K562 (cell line): ENCODE measurements at regions not wholly inside any gene's neighbourhood (a gene's known extent, or its start where the extent isn't known, plus 50 kb on each side); places are given as distances from the start of the nearest gene placed in this dataset.

Source experiments
- BHLHE40 ChIP-seq: IDR thresholded peaks from 2 replicates; pipeline ENCODE4 v1.6.1; 2011; ENCODE audit warnings: low read length, improper control_type of control experiment
- CC2D1A ChIP-seq: fragments of 450-650 bp; IDR thresholded peaks from 2 replicates; pipeline ENCODE4 v1.6.1; 2017; ENCODE audit warnings: mild to moderate bottlenecking
- CHD7 ChIP-seq: fragments of 200-600 bp; sonication (generic); IDR thresholded peaks from one replicate; pipeline ENCODE4 v1.6.1; 2012; ENCODE audit warnings: mild to moderate bottlenecking, low read depth, low read length, inconsistent platforms
- GABPA ChIP-seq: fragments of 200-800 bp; sonication (Bioruptor generic); conservative IDR thresholded peaks from 2 replicates; pipeline ENCODE4 v1.6.1; 2016; ENCODE audit warnings: low read depth, missing genetic modification characterization, missing compliant biosample characterization
- HIVEP1 ChIP-seq: fragments of 250-450 bp; sonication (Bioruptor Pico); IDR thresholded peaks from 2 replicates; pipeline ENCODE4 v1.4.0; 2020; ENCODE audit warnings: mild to moderate bottlenecking
- LARP7 ChIP-seq: fragments of 450-650 bp; IDR thresholded peaks from 2 replicates; pipeline ENCODE4 v1.6.1; 2016
- PTTG1 ChIP-seq: fragments of 450-650 bp; IDR thresholded peaks from 2 replicates; pipeline ENCODE4 v1.6.1; 2016; ENCODE audit warnings: low read depth, mild to moderate bottlenecking, missing genetic modification characterization, missing compliant biosample characterization
- PYGO2 ChIP-seq: fragments of 450-650 bp; IDR thresholded peaks from 2 replicates; pipeline ENCODE4 v1.6.1; 2016; ENCODE audit warnings: mild to moderate bottlenecking, missing genetic modification characterization, moderate library complexity, missing compliant biosample characterization
- SAFB2 ChIP-seq: fragments of 200-400 bp; formaldehyde crosslinking; IDR thresholded peaks from 2 replicates; pipeline ENCODE4 v1.6.1; 2018; ENCODE audit warnings: borderline replicate concordance, low read length, low read depth, moderate library complexity; ENCODE audit not compliant: severe bottlenecking
- SIN3A ChIP-seq, 2 experiments: fragments of 150-350 bp in 1 of 2; IDR thresholded peaks; 2 replicates each; pipeline ENCODE4 v1.6.1; 2011 to 2016; ENCODE audit warnings: borderline replicate concordance in 2 of 2, low read depth in 2 of 2, low read length in 2 of 2, mild to moderate bottlenecking in 2 of 2, moderate library complexity in 2 of 2; ENCODE audit not compliant: control insufficient read depth in 1 of 2
- SMARCC2 ChIP-seq: fragments of 450-650 bp; IDR thresholded peaks from 2 replicates; pipeline ENCODE4 v1.6.1; 2017; ENCODE audit warnings: antibody characterized with exemption, moderate library complexity, mild to moderate bottlenecking, low read depth
- TEAD2 ChIP-seq: fragments of 450-650 bp; IDR thresholded peaks from 2 replicates; pipeline ENCODE4 v1.6.1; 2016; ENCODE audit warnings: missing genetic modification characterization, control low read depth, missing compliant biosample characterization
- TRIM28 ChIP-seq: fragments of 450-650 bp; IDR thresholded peaks from 2 replicates; pipeline ENCODE4 v1.6.1; 2017
- USF2 ChIP-seq: sonication (generic); formaldehyde crosslinking; IDR thresholded peaks from 2 replicates; pipeline ENCODE4 v1.5.0; 2020; ENCODE audit warnings: missing genetic modification reagents
- ZKSCAN1 ChIP-seq: fragments of 150-350 bp; IDR thresholded peaks from 2 replicates; pipeline ENCODE4 v1.6.1; 2016; ENCODE audit warnings: low read depth, low read length
- ZNF197 ChIP-seq: fragments of 200-800 bp; sonication (Bioruptor generic); IDR thresholded peaks from 2 replicates; pipeline ENCODE4 v1.6.1; 2016; ENCODE audit warnings: low read depth, missing genetic modification characterization, missing compliant biosample characterization
- ZNF23 ChIP-seq: fragments of 250-450 bp; sonication (Bioruptor Pico); IDR thresholded peaks from 2 replicates; pipeline ENCODE4 v1.4.0; 2020; ENCODE audit warnings: mild to moderate bottlenecking
- ZNF408 ChIP-seq: fragments of 250-450 bp; sonication (Bioruptor Pico); IDR thresholded peaks from 2 replicates; pipeline ENCODE4 v1.4.0; 2020; ENCODE audit warnings: low read depth, mild to moderate bottlenecking, moderate library complexity

- TF ChIP-seq CHD7 (no peak), GABPA (tag) (no peak), LARP7 (no peak), HIVEP1 (CRISPR knock-in tag) (no peak), ZNF23 (CRISPR knock-in tag) (no peak), TRIM28 (no peak), SAFB2 (no peak), PYGO2 (tag) (no peak), ZNF408 (CRISPR knock-in tag) (no peak), USF2 (CRISPR knock-in tag) (no peak), CC2D1A (peak; percentile 30; the same call in 1 of the 2 replicates), TEAD2 (no peak), ZKSCAN1 (no peak), PTTG1 (no peak), SIN3A (IDR thresholded peaks at IDR 0.05; ENCODE audit: borderline replicate concordance in 2 of 2, control insufficient read depth in 1 of 2, low read depth in 2 of 2, low read length in 2 of 2) (no peak), ZNF197 (CRISPR knock-in tag) (no peak), BHLHE40 (no peak), SMARCC2 (no peak)
These were observed 159.3 kb downstream of the PTH2R start (continued) for GRCh38 chr2:208565690-208566416.
